ENCODE measurements at regions not wholly inside any gene's neighbourhood (a gene's known extent, or its start where the extent isn't known, plus 50 kb on each side); places are given as distances from the start of the nearest gene placed in this dataset.

DNA sequence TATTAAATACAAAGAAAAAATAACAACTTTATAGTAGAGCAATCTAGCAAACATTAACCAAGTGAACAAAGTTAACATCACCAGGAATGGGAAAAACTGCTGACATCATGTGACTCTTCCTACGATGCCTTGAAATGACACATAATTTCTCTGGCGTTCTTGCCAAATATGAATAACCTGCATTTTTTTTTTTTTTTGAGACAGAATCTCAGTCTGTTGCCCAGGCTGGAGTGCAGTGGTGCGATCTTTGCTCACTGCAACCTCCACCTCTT, 126.5 kb upstream of the VKORC1L1 start (continued):
- TF ChIP-seq, protein P1, sequence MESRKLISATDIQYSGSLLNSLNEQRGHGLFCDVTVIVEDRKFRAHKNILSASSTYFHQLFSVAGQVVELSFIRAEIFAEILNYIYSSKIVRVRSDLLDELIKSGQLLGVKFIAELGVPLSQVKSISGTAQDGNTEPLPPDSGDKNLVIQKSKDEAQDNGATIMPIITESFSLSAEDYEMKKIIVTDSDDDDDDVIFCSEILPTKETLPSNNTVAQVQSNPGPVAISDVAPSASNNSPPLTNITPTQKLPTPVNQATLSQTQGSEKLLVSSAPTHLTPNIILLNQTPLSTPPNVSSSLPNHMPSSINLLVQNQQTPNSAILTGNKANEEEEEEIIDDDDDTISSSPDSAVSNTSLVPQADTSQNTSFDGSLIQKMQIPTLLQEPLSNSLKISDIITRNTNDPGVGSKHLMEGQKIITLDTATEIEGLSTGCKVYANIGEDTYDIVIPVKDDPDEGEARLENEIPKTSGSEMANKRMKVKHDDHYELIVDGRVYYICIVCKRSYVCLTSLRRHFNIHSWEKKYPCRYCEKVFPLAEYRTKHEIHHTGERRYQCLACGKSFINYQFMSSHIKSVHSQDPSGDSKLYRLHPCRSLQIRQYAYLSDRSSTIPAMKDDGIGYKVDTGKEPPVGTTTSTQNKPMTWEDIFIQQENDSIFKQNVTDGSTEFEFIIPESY (CRISPR knock-in tag; IDR thresholded peaks at IDR 0.05), result no peak
- TF ChIP-seq, protein P2, sequence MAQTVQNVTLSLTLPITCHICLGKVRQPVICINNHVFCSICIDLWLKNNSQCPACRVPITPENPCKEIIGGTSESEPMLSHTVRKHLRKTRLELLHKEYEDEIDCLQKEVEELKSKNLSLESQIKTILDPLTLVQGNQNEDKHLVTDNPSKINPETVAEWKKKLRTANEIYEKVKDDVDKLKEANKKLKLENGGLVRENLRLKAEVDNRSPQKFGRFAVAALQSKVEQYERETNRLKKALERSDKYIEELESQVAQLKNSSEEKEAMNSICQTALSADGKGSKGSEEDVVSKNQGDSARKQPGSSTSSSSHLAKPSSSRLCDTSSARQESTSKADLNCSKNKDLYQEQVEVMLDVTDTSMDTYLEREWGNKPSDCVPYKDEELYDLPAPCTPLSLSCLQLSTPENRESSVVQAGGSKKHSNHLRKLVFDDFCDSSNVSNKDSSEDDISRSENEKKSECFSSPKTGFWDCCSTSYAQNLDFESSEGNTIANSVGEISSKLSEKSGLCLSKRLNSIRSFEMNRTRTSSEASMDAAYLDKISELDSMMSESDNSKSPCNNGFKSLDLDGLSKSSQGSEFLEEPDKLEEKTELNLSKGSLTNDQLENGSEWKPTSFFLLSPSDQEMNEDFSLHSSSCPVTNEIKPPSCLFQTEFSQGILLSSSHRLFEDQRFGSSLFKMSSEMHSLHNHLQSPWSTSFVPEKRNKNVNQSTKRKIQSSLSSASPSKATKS (CRISPR knock-in tag; IDR thresholded peaks at IDR 0.05), result no peak
- peak; percentile 26; the same call in 1 of the 2 replicates for TF ChIP-seq MAFK (IDR thresholded peaks at IDR 0.05; ENCODE audit: low read length)
- TF ChIP-seq TOE1 (IDR thresholded peaks at IDR 0.05; ENCODE audit: borderline replicate concordance), result 0 out of 2 replicates have a peak, but pooled peaks have one; percentile 22
- TF ChIP-seq TOE1 (CRISPR knock-in tag; IDR thresholded peaks at IDR 0.05; ENCODE audit: borderline replicate concordance, low read depth), result no peak
- TF ChIP-seq ZNF785 (CRISPR knock-in tag; IDR thresholded peaks at IDR 0.05), result no peak
- TF ChIP-seq, protein P3, sequence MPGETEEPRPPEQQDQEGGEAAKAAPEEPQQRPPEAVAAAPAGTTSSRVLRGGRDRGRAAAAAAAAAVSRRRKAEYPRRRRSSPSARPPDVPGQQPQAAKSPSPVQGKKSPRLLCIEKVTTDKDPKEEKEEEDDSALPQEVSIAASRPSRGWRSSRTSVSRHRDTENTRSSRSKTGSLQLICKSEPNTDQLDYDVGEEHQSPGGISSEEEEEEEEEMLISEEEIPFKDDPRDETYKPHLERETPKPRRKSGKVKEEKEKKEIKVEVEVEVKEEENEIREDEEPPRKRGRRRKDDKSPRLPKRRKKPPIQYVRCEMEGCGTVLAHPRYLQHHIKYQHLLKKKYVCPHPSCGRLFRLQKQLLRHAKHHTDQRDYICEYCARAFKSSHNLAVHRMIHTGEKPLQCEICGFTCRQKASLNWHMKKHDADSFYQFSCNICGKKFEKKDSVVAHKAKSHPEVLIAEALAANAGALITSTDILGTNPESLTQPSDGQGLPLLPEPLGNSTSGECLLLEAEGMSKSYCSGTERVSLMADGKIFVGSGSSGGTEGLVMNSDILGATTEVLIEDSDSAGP (CRISPR knock-in tag; IDR thresholded peaks at IDR 0.05), result no peak
- no peak for TF ChIP-seq RHOXF2B (CRISPR knock-in tag; conservative IDR thresholded peaks at IDR 0.05)
- TF ChIP-seq CHCHD3 (CRISPR knock-in tag; IDR thresholded peaks at IDR 0.05), result no peak
- no peak for TF ChIP-seq ETV5 (CRISPR knock-in tag; IDR thresholded peaks at IDR 0.05; ENCODE audit: low read depth)
- peak; percentile 63 for TF ChIP-seq C11orf30 (IDR thresholded peaks at IDR 0.05; ENCODE audit: low read depth)
- TF ChIP-seq ZBED1 (IDR thresholded peaks at IDR 0.05), result no peak
- no peak for TF ChIP-seq FOS (IDR thresholded peaks at IDR 0.05; ENCODE audit: extremely low read depth, insufficient read length)
- no peak for TF ChIP-seq POLR2G (IDR thresholded peaks at IDR 0.05; ENCODE audit: low read depth, low read length)
- TF ChIP-seq ZNF23 (CRISPR knock-in tag; IDR thresholded peaks at IDR 0.05), result no peak
- TF ChIP-seq, protein P4, sequence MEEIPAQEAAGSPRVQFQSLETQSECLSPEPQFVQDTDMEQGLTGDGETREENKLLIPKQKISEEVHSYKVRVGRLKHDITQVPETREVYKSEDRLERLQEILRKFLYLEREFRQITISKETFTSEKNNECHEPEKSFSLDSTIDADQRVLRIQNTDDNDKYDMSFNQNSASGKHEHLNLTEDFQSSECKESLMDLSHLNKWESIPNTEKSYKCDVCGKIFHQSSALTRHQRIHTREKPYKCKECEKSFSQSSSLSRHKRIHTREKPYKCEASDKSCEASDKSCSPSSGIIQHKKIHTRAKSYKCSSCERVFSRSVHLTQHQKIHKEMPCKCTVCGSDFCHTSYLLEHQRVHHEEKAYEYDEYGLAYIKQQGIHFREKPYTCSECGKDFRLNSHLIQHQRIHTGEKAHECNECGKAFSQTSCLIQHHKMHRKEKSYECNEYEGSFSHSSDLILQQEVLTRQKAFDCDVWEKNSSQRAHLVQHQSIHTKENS (CRISPR knock-in tag; IDR thresholded peaks at IDR 0.05), result no peak
- TF ChIP-seq ZKSCAN8 (CRISPR knock-in tag; IDR thresholded peaks at IDR 0.05), result no peak

Data from K562 (cell line).